ENCODE measurements at regions not wholly inside any gene's neighbourhood (a gene's known extent, or its start where the extent isn't known, plus 50 kb on each side); places are given as distances from the start of the nearest gene placed in this dataset.

- ChIA-PET POLR2A (no interaction called here), CTCF (no interaction called here)
- no peak overlapping the region for H3K27ac Mint-ChIP-seq
- H3K4me1 Mint-ChIP-seq = no peaks in the 10 kb centered on the region
- DNase-seq = no peak
- no peak overlapping the region for H3K4me3 Mint-ChIP-seq
- no peaks in the 10 kb centered on the region for H3K27me3 Mint-ChIP-seq
- H3K9me3 Mint-ChIP-seq = peaks cover 6% of the 10 kb centered on the region
- no peaks in the 10 kb centered on the region for H3K36me3 Mint-ChIP-seq (ENCODE audit: low read depth)
- ATAC-seq (ENCODE audit: low read depth) = no peak
- TF ChIP-seq, protein P1, sequence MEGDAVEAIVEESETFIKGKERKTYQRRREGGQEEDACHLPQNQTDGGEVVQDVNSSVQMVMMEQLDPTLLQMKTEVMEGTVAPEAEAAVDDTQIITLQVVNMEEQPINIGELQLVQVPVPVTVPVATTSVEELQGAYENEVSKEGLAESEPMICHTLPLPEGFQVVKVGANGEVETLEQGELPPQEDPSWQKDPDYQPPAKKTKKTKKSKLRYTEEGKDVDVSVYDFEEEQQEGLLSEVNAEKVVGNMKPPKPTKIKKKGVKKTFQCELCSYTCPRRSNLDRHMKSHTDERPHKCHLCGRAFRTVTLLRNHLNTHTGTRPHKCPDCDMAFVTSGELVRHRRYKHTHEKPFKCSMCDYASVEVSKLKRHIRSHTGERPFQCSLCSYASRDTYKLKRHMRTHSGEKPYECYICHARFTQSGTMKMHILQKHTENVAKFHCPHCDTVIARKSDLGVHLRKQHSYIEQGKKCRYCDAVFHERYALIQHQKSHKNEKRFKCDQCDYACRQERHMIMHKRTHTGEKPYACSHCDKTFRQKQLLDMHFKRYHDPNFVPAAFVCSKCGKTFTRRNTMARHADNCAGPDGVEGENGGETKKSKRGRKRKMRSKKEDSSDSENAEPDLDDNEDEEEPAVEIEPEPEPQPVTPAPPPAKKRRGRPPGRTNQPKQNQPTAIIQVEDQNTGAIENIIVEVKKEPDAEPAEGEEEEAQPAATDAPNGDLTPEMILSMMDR (IDR thresholded peaks at IDR 0.05) = no peak
- intact Hi-C loops (cut with micrococcal nuclease) = no loop called here
These were observed 1331.5 kb downstream of the CDH8 start for GRCh38 chr16:60704726-60705125.

DNA sequence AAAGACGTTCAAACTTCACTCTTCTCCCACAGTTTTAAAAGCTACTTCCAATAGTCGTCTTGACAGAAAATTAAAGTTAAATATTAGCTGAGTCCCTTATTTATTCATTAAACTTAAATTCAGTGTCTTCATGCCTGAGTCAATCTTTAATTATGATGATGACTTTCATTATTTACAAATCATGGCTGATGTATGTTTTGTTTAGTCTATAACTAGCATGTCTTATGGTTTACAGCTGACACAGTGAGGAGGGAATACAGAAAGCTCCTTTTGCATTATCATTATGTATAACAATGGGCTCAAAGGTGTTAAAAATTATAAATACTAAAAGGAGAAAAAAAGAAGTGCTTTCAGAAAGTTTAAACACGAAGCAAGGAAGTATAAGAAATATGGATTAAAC is 1333.1 kb downstream of the CDH8 start:
- ChIA-PET CTCF (no interaction called here), POLR2A (no interaction called here)
- Mint-ChIP-seq H3K4me3 (no peak overlapping the region), H3K4me1 (no peaks in the 10 kb centered on the region), H3K9me3 (peaks cover 10% of the 10 kb centered on the region), H3K27ac (no peak overlapping the region), H3K36me3 (ENCODE audit: low read depth) (no peaks in the 10 kb centered on the region), H3K27me3 (no peaks in the 10 kb centered on the region)
- intact Hi-C loops (cut with micrococcal nuclease) = no loop called here
- DNase-seq = no peak
- ATAC-seq (ENCODE audit: low read depth) = no peak
- TF ChIP-seq, protein P1 (IDR thresholded peaks at IDR 0.05) = no peak

GRCh38 chr16:60686824-60687223 is 1349.4 kb downstream of the CDH8 start:
- Mint-ChIP-seq H3K4me1 (no peaks in the 10 kb centered on the region), H3K27me3 (no peaks in the 10 kb centered on the region), H3K4me3 (no peak overlapping the region), H3K9me3 (peaks cover 20% of the 10 kb centered on the region), H3K36me3 (ENCODE audit: low read depth) (no peaks in the 10 kb centered on the region), H3K27ac (no peak overlapping the region)
- ATAC-seq (ENCODE audit: low read depth) (no peak), DNase-seq (no peak)
- intact Hi-C loops (cut with micrococcal nuclease) = no loop called here
- TF ChIP-seq, protein P1 (IDR thresholded peaks at IDR 0.05) = no peak
- CTCF ChIA-PET = no interaction called here
- POLR2A ChIA-PET = no interaction called here

DNA sequence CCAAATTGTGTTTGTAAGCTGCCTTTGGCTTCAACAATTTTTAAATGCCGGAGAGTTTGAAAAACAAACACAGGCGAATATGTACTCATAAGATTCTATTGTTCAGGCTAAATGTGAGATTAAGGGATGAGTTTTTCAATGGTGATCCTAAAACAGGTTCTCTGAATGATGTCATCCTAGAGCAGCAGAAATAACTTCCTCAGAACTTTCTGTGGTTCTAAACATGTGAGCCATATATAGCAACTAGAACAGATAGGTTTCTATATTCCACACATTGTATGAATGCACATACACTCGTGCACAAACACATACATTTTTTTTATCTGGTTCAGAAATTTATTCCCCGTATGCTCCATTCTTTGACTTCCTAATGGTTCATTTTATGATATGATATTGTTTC is 1352.2 kb downstream of the CDH8 start:
- POLR2A ChIA-PET = no interaction called here
- H3K36me3 Mint-ChIP-seq (ENCODE audit: low read depth) = no peaks in the 10 kb centered on the region
- peaks cover 16% of the 10 kb centered on the region for H3K9me3 Mint-ChIP-seq
- H3K4me3 Mint-ChIP-seq = no peak overlapping the region
- intact Hi-C loops (cut with micrococcal nuclease) = no loop called here
- H3K27me3 Mint-ChIP-seq = no peaks in the 10 kb centered on the region
- ATAC-seq (ENCODE audit: low read depth) (no peak), DNase-seq (no peak)
- CTCF ChIA-PET = no interaction called here
- no peaks in the 10 kb centered on the region for H3K4me1 Mint-ChIP-seq
- H3K27ac Mint-ChIP-seq = no peak overlapping the region
- TF ChIP-seq, protein P1 (IDR thresholded peaks at IDR 0.05) = no peak

DNA sequence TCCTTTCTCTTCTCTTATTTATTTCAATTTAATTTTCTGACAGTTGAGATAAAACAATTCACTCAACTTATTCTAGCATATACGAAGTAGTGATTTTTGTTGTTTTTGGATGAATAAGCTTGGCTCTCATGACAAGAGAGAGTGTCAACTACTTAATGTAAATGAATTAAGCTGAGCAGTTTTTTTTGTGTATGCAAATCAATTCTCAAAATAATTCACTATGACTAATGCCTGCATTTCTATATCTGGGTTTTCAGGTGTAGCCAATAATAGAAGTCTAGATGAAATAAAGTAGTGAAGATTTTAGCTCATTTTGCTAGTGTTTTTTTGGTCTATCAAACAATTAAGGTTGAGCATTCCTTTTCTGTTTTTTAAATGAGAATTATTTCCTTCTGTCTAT is 1354.0 kb downstream of the CDH8 start:
- DNase-seq = no peak
- peaks cover 11% of the 10 kb centered on the region for H3K9me3 Mint-ChIP-seq
- H3K36me3 Mint-ChIP-seq (ENCODE audit: low read depth) = no peaks in the 10 kb centered on the region
- H3K27ac Mint-ChIP-seq = no peak overlapping the region
- CTCF ChIA-PET = no interaction called here
- ATAC-seq (ENCODE audit: low read depth) = no peak
- TF ChIP-seq, protein P1 (IDR thresholded peaks at IDR 0.05) = no peak
- no peaks in the 10 kb centered on the region for H3K27me3 Mint-ChIP-seq
- H3K4me3 Mint-ChIP-seq = no peak overlapping the region
- intact Hi-C loops (cut with micrococcal nuclease) = no loop called here
- POLR2A ChIA-PET = no interaction called here
- H3K4me1 Mint-ChIP-seq = no peaks in the 10 kb centered on the region
